A673 (cell line): ENCODE measurements at regions not wholly inside any gene's neighbourhood (a gene's known extent, or its start where the extent isn't known, plus 50 kb on each side); places are given as distances from the start of the nearest gene placed in this dataset.

ENCODE experiments used
- BruUV-seq: library from RNA; stranded (reverse); fragments of 400-500 nt; replicated peaks from 2 replicates; lab custom pipeline; 2021; lab: Mats Ljungman, UMichigan
- CTCF ChIA-PET: fragments of 300-600 bp; sonication (Branson Sonifier 250); formaldehyde crosslinking; loops from one replicate; lab custom pipeline; 2022; ENCODE audit warnings: antibody characterized with exemption; lab: Charles Lee
- POLR2A ChIA-PET: fragments of 300-600 bp; sonication (Branson Sonifier 250); formaldehyde crosslinking; loops from one replicate; lab custom pipeline; 2022; ENCODE audit warnings: antibody characterized with exemption; ENCODE audit not compliant: low non-redundant PET; lab: Charles Lee
- DNase-seq: peaks from one replicate; pipeline ENCODE4 v3.0.0-alpha.2; 2015; ENCODE audit warnings: low spot score
- H3K27ac ChIP-seq: fragments of 200-600 bp; sonication (generic); 2 replicates; pipeline ENCODE4 v1.5.1; 2016; ENCODE audit warnings: mixed run types, low read depth, mild to moderate bottlenecking, mixed read lengths, antibody characterized with exemption, low read length; ENCODE audit not compliant: poor library complexity, severe bottlenecking
- H3K27me3 ChIP-seq: fragments of 200-600 bp; sonication (generic); replicated peaks from 2 replicates; pipeline ENCODE4 v1.6.1; 2017; ENCODE audit warnings: mixed run types, low read depth, mild to moderate bottlenecking, mixed read lengths, antibody characterized with exemption, low read length; ENCODE audit not compliant: insufficient read depth, poor library complexity
- H3K36me3 ChIP-seq: fragments of 200-600 bp; sonication (generic); 2 replicates; pipeline ENCODE4 v1.6.1; 2016; ENCODE audit warnings: mixed run types, mild to moderate bottlenecking, mixed read lengths, antibody characterized with exemption, low read length; ENCODE audit not compliant: insufficient read depth, poor library complexity, severe bottlenecking
- H3K4me1 ChIP-seq: fragments of 200-600 bp; sonication (generic); 2 replicates; pipeline ENCODE4 v1.6.1; 2017; ENCODE audit warnings: mixed run types, mild to moderate bottlenecking, mixed read lengths, antibody characterized with exemption, low read length; ENCODE audit not compliant: insufficient read depth, poor library complexity, severe bottlenecking
- H3K4me3 ChIP-seq: fragments of 200-600 bp; sonication (generic); 2 replicates; pipeline ENCODE4 v1.5.1; 2016; ENCODE audit warnings: low read depth, mixed run types, mild to moderate bottlenecking, mixed read lengths, low read length; ENCODE audit not compliant: poor library complexity, severe bottlenecking
- H3K9me3 ChIP-seq: fragments of 200-600 bp; sonication (generic); 2 replicates; pipeline ENCODE4 v1.6.1; 2016; ENCODE audit warnings: mixed run types, low read depth, mild to moderate bottlenecking, mixed read lengths, antibody characterized with exemption, low read length; ENCODE audit not compliant: poor library complexity, severe bottlenecking
- CTCF ChIP-seq: fragments of 300-800, 200-600 bp; sonication (generic); conservative IDR thresholded peaks from 2 replicates; pipeline ENCODE4 v1.5.1; 2017; ENCODE audit warnings: low read depth, mild to moderate bottlenecking, antibody characterized with exemption, low read length, moderate library complexity, mixed read lengths
- EZH2 ChIP-seq: fragments of 200-600 bp; sonication (generic); IDR thresholded peaks from 2 replicates; pipeline ENCODE4 v1.6.1; 2017; ENCODE audit warnings: borderline replicate concordance, low read depth, mild to moderate bottlenecking, mixed read lengths, antibody characterized with exemption, low read length; ENCODE audit not compliant: poor library complexity, severe bottlenecking
- intact Hi-C: fragments of 100-400 bp; cut with micrococcal nuclease; formaldehyde crosslinking; loops from one replicate; pipeline ENCODE4 v1.10.0; 2022; ENCODE audit not compliant: unreplicated experiment

GRCh38 chr2:138838851-138839620, 58.8 kb upstream of the NXPH2 start:
- ChIA-PET POLR2A (no interaction called here), CTCF (no interaction called here)
- TF ChIP-seq EZH2 (no peak), CTCF (no peak)
- intact Hi-C loops: no loop called here
- Histone ChIP-seq H3K27me3 (no peaks in the 10 kb centered on the region), H3K4me1 (no peaks in the 10 kb centered on the region), H3K4me3 (no peak overlapping the region), H3K27ac (no peak overlapping the region), H3K9me3 (no peaks in the 10 kb centered on the region), H3K36me3 (no peaks in the 10 kb centered on the region)
- DNase-seq: no peak
- BruUV-seq: no TSS peak

- intact Hi-C loops: no loop called here
- CTCF ChIA-PET: no interaction called here
- Histone ChIP-seq H3K27me3 (no peaks in the 10 kb centered on the region), H3K27ac (no peak overlapping the region), H3K36me3 (no peaks in the 10 kb centered on the region), H3K4me3 (no peak overlapping the region), H3K4me1 (no peaks in the 10 kb centered on the region), H3K9me3 (no peaks in the 10 kb centered on the region)
- no TSS peak for BruUV-seq
- no peak for DNase-seq
- TF ChIP-seq CTCF (no peak), EZH2 (no peak)
- POLR2A ChIA-PET: no interaction called here
These were observed 51.5 kb upstream of the NXPH2 start for GRCh38 chr2:138831691-138832090.

GRCh38 chr2:138831154-138831553, 51.0 kb upstream of the NXPH2 start:
- no peaks in the 10 kb centered on the region for H3K9me3 ChIP-seq
- intact Hi-C loops: no loop called here
- no peak overlapping the region for H3K27ac ChIP-seq
- BruUV-seq: no TSS peak
- H3K27me3 ChIP-seq: no peaks in the 10 kb centered on the region
- ChIA-PET POLR2A (no interaction called here), CTCF (no interaction called here)
- no peaks in the 10 kb centered on the region for H3K36me3 ChIP-seq
- TF ChIP-seq CTCF (no peak), EZH2 (no peak)
- no peak for DNase-seq
- no peak overlapping the region for H3K4me3 ChIP-seq
- no peaks in the 10 kb centered on the region for H3K4me1 ChIP-seq
